ENCODE measurements at regions not wholly inside any gene's neighbourhood (a gene's known extent, or its start where the extent isn't known, plus 50 kb on each side); places are given as distances from the start of the nearest gene placed in this dataset.
"Not testable (repeated sequence)": the region's sequence is repeated elsewhere in the genome, so short reads cannot be mapped to it uniquely, and the experiment has no call there.

GRCh38 chr9:129419382-129419899 lies 201.5 kb downstream of the C9orf50 start:
- no peak for DNase-seq (ENCODE audit: low read depth in 4 of 4, low spot score in 3 of 4)

- no peak for DNase-seq (ENCODE audit: low read depth in 4 of 4, low spot score in 3 of 4)
These were observed 202.4 kb downstream of the C9orf50 start for GRCh38 chr9:129418451-129418850.

- no peak for DNase-seq (ENCODE audit: low read depth in 4 of 4, low spot score in 3 of 4)
These were observed 203.9 kb downstream of the C9orf50 start for GRCh38 chr9:129416821-129417539.

- no peak for DNase-seq (ENCODE audit: low read depth in 4 of 4, low spot score in 3 of 4)
These were observed 204.8 kb downstream of the C9orf50 start for GRCh38 chr9:129415942-129416651.

- no peak for DNase-seq (ENCODE audit: low read depth in 4 of 4, low spot score in 3 of 4)
These were observed 205.6 kb downstream of the C9orf50 start for GRCh38 chr9:129414993-129415941.

GRCh38 chr9:129414377-129414992 lies 206.4 kb downstream of the C9orf50 start:
- DNase-seq (ENCODE audit: low read depth in 4 of 4, low spot score in 3 of 4), result no peak

- peak; percentile 89 to 96 (median 94) for DNase-seq (ENCODE audit: low read depth in 4 of 4, low spot score in 3 of 4)
These were observed 207.1 kb downstream of the C9orf50 start for GRCh38 chr9:129413537-129414376.

GRCh38 chr9:129412814-129413536 lies 207.9 kb downstream of the C9orf50 start:
- no peak for DNase-seq (ENCODE audit: low read depth in 4 of 4, low spot score in 3 of 4)

- not testable (repeated sequence) for DNase-seq (ENCODE audit: low read depth in 4 of 4, low spot score in 3 of 4)
These were observed 208.6 kb downstream of the C9orf50 start for GRCh38 chr9:129412176-129412813.

GRCh38 chr9:129411501-129412175 lies 209.3 kb downstream of the C9orf50 start:
- no peak for DNase-seq (ENCODE audit: low read depth in 4 of 4, low spot score in 3 of 4)

- DNase-seq (ENCODE audit: low read depth in 4 of 4, low spot score in 3 of 4), result no peak
These were observed 210.7 kb downstream of the C9orf50 start for GRCh38 chr9:129410226-129410625.

GRCh38 chr9:129408535-129409215 lies 212.2 kb downstream of the C9orf50 start:
- no peak for DNase-seq (ENCODE audit: low read depth in 4 of 4, low spot score in 3 of 4)

GRCh38 chr9:129407905-129408452 lies 212.9 kb downstream of the C9orf50 start:
- no peak for DNase-seq (ENCODE audit: low read depth in 4 of 4, low spot score in 3 of 4)

GRCh38 chr9:129406278-129407225 lies 214.3 kb downstream of the C9orf50 start:
- no peak for DNase-seq (ENCODE audit: low read depth in 4 of 4, low spot score in 3 of 4)

- no peak for DNase-seq (ENCODE audit: low read depth in 4 of 4, low spot score in 3 of 4)
These were observed 215.1 kb downstream of the C9orf50 start for GRCh38 chr9:129405827-129406213.

Data from left renal pelvis (tissue), 4 donors.